ENCODE measurements at regions not wholly inside any gene's neighbourhood (a gene's known extent, or its start where the extent isn't known, plus 50 kb on each side); places are given as distances from the start of the nearest gene placed in this dataset.

GRCh38 chr7:45325378-45325777 lies 167.8 kb downstream of the RAMP3 start:
- no peaks in the 10 kb centered on the region for H3K4me1 ChIP-seq (ENCODE audit: insufficient read depth, low read length)
- TF ChIP-seq LBX2 (CRISPR knock-in tag; IDR thresholded peaks at IDR 0.05; ENCODE audit: borderline replicate concordance): no peak
- TF ChIP-seq ZNF138 (CRISPR knock-in tag; IDR thresholded peaks at IDR 0.05; ENCODE audit: low read depth): no peak
- TF ChIP-seq ZNF101 (CRISPR knock-in tag; IDR thresholded peaks at IDR 0.05; ENCODE audit: borderline replicate concordance, low read depth): no peak
- TF ChIP-seq ZNF564 (CRISPR knock-in tag; IDR thresholded peaks at IDR 0.05): no peak
- H3K4me3 ChIP-seq (replicated peaks in 1 of 3; ENCODE audit: insufficient read depth in 1 of 3, low read depth in 2 of 3, low read length in 3 of 3): no peak overlapping the region
- ChIA-PET POLR2A (no interaction called here), CTCF (ENCODE audit: low intra/inter-chr PET ratio, low total read pairs) (no interaction called here)
- H2AFZ ChIP-seq (ENCODE audit: low read length): no peak overlapping the region
- no peak for FAIRE-seq
- H4K20me1 ChIP-seq (ENCODE audit: insufficient read depth, low read length): no peaks in the 10 kb centered on the region
- H3K79me2 ChIP-seq (ENCODE audit: insufficient read depth, low read length): no peaks in the 10 kb centered on the region
- ATAC-seq: no peak
- 60% methylated on average over 2 of the region's 3 CpGs for WGBS (ENCODE audit: low lambda C conversion rate)
- DNase-seq (ENCODE audit: low spot score): no peak
- in situ Hi-C loops (cut with HindIII; ENCODE audit: extremely low pct_ligation_motif_present, low pct_unique_long_range_greater_than_20kb): no loop called here
- no peaks in the 10 kb centered on the region for H3K36me3 ChIP-seq (replicated peaks in 1 of 2; ENCODE audit: control insufficient read depth in 1 of 2, insufficient read depth in 2 of 2, low read length in 2 of 2)
- intact Hi-C loops (cut with micrococcal nuclease; ENCODE audit: unreplicated experiment): no loop called here
- no peak overlapping the region for H3K4me2 ChIP-seq (ENCODE audit: low read depth, low read length)
- H3K9ac ChIP-seq (ENCODE audit: insufficient read depth, low read depth, low read length): no peak overlapping the region
- H3K27me3 ChIP-seq (ENCODE audit: control insufficient read depth in 1 of 2, insufficient read depth in 2 of 2, low read length in 2 of 2): no peaks in the 10 kb centered on the region
- H3K9me3 ChIP-seq (ENCODE audit: low read length): no peaks in the 10 kb centered on the region
- no TSS peak for BruUV-seq (replicated peaks)
- no peak overlapping the region for H3K27ac ChIP-seq (ENCODE audit: extremely low read length, insufficient read depth, low read length)

- no TSS peak for BruUV-seq (replicated peaks)
- Histone ChIP-seq H3K4me2 (ENCODE audit: low read depth, low read length) (no peak overlapping the region), H3K4me3 (replicated peaks in 1 of 3; ENCODE audit: insufficient read depth in 1 of 3, low read depth in 2 of 3, low read length in 3 of 3) (no peak overlapping the region), H3K9me3 (ENCODE audit: low read length) (no peaks in the 10 kb centered on the region), H4K20me1 (ENCODE audit: insufficient read depth, low read length) (no peaks in the 10 kb centered on the region), H3K79me2 (ENCODE audit: insufficient read depth, low read length) (no peaks in the 10 kb centered on the region), H2AFZ (ENCODE audit: low read length) (no peak overlapping the region), H3K9ac (ENCODE audit: insufficient read depth, low read depth, low read length) (no peak overlapping the region), H3K27ac (ENCODE audit: extremely low read length, insufficient read depth, low read length) (no peak overlapping the region), H3K36me3 (replicated peaks in 1 of 2; ENCODE audit: control insufficient read depth in 1 of 2, insufficient read depth in 2 of 2, low read length in 2 of 2) (no peaks in the 10 kb centered on the region), H3K4me1 (ENCODE audit: insufficient read depth, low read length) (no peaks in the 10 kb centered on the region), H3K27me3 (ENCODE audit: control insufficient read depth in 1 of 2, insufficient read depth in 2 of 2, low read length in 2 of 2) (peaks cover 0 to 3% of the 10 kb centered on the region in 2 experiments; a peak in 1 of 5 replicates)
- no peak for FAIRE-seq
- intact Hi-C loops (cut with micrococcal nuclease; ENCODE audit: unreplicated experiment): no loop called here
- CTCF ChIA-PET (ENCODE audit: low intra/inter-chr PET ratio, low total read pairs): no interaction called here
- no peak for ATAC-seq
- 11% methylated on average over 5 of the region's 5 CpGs for WGBS (ENCODE audit: low lambda C conversion rate)
- POLR2A ChIA-PET: no interaction called here
- in situ Hi-C loops (cut with HindIII; ENCODE audit: extremely low pct_ligation_motif_present, low pct_unique_long_range_greater_than_20kb): no loop called here
- DNase-seq (ENCODE audit: low spot score): no peak
- TF ChIP-seq CSRNP2 (CRISPR knock-in tag; conservative IDR thresholded peaks at IDR 0.05; ENCODE audit: low read depth): no peak
- no peak for TF ChIP-seq GPBP1L1 (CRISPR knock-in tag; IDR thresholded peaks at IDR 0.05)
- no peak for TF ChIP-seq DPF2 (CRISPR knock-in tag; IDR thresholded peaks at IDR 0.05; ENCODE audit: borderline replicate concordance, low read depth)
- TF ChIP-seq GTF2F1 (IDR thresholded peaks at IDR 0.05; ENCODE audit: low read length): no peak
- TF ChIP-seq HNF1B (CRISPR knock-in tag; IDR thresholded peaks at IDR 0.05): no peak
- TF ChIP-seq ZNF737 (CRISPR knock-in tag; IDR thresholded peaks at IDR 0.05; ENCODE audit: borderline replicate concordance): no peak
- no peak for TF ChIP-seq ATF4 (CRISPR knock-in tag; IDR thresholded peaks at IDR 0.05)
Measured at GRCh38 chr7:45328403-45328981, 170.9 kb downstream of the RAMP3 start.
